Myocyte (in vitro differentiated cells): ENCODE measurements at regions not wholly inside any gene's neighbourhood (a gene's known extent, or its start where the extent isn't known, plus 50 kb on each side); places are given as distances from the start of the nearest gene placed in this dataset.
A peak's percentile ranks its signal among the peaks of the same experiment; 100 is the strongest.

Experiments used
- DNase-seq: peaks from one replicate; pipeline ENCODE4 v3.0.0-alpha.2; 2012; ENCODE audit warnings: low read depth

DNA sequence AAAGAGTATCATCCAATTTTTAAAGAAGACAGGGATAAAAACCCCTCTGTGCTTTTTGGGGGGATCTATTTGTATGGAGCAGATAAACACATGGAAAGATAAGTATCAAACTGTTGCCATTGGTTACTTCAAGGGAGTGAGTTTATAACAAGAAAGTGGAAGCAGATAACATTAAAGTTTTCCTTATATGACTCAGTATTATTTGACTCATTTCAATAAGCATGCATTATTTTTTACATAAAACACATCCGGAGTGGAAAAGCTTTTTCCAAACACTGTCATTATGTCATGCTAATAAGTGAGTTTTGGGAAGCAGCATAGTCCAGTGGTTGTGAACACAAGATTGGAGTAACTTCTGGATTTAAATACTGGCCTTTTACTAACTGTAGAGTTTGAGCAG is 452.2 kb downstream of the LTN1 start:
- DNase-seq = no peak

- DNase-seq = no peak
Measured at GRCh38 chr21:28539623-28539988, 453.1 kb downstream of the LTN1 start.

DNA sequence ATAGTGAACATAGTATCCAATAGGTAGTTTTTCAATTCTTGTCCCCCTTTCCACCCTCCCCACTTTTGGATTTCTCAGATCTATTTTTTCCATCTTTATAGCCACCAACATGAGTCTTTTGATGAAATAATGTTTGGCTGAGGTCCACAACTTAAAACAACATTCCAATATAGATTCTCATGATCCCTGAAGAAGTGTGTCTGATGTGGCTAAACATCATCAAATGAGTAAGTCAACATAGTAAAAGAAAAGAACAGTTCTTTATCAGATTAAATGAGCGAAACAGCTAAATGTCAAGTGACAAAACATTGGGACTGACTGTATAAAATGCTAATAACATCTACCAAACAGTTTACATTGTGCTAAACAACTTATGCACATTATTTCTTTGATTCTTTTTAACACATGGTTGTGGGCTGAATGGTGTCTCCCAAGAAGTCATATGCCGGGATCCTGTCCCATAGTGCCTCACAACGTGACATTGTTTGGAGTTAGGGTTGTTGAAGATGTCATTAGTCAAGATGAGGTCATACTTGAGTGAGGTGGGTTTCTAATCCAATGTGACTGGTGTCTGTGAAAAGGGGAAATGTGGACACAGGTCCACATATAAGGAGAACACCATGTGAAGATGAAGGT is 453.6 kb downstream of the LTN1 start:
- no peak for DNase-seq

- DNase-seq = no peak
Measured at GRCh38 chr21:28537371-28538079, 455.2 kb downstream of the LTN1 start.

- DNase-seq = no peak
Measured at GRCh38 chr21:28532446-28532845, 460.2 kb downstream of the LTN1 start.

DNA sequence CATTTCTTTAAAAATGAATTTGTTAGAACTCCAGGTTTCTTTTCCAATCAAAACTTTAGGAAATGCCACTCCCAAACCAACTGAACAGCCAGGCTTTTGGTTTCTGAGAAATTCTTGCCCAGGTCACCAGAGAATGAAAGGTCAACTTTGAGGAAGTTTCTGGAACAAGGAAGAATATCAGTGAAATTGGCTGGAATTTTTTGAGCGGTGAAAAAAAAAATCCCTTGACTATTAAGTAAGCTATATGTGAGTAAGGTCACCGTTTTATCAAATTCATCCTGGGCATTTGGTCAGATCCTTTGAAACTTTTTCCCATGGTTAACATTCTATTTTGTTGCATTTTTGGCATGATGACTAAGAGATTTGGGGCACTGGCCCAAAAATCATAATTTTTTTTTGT is 469.3 kb downstream of the LTN1 start:
- no peak for DNase-seq

- DNase-seq = peak; percentile 45
Measured at GRCh38 chr21:28522014-28522799, 470.5 kb downstream of the LTN1 start.

DNA sequence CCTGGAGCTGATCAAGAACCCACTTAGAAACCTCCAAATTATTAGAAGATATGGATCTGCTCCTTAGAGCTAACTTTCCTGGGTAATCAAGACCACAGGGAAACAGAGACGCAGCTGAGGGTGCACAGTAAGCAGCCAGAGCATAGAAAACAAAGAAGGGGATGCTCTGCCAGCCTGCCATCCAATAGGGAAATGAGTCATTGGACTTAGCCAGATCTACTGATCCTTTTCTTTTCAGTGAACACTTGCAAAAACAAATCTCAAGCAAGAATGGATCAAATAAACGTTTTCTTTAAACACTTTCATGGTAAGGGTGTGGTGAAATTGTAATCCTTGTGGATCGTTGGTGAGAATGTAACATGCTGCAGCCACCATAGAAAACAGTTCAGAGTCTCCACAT is 474.0 kb downstream of the LTN1 start:
- no peak for DNase-seq

GRCh38 chr21:28516991-28517592 is 475.6 kb downstream of the LTN1 start:
- peak; percentile 76 for DNase-seq

GRCh38 chr21:28516021-28516420 is 476.7 kb downstream of the LTN1 start:
- no peak for DNase-seq

DNA sequence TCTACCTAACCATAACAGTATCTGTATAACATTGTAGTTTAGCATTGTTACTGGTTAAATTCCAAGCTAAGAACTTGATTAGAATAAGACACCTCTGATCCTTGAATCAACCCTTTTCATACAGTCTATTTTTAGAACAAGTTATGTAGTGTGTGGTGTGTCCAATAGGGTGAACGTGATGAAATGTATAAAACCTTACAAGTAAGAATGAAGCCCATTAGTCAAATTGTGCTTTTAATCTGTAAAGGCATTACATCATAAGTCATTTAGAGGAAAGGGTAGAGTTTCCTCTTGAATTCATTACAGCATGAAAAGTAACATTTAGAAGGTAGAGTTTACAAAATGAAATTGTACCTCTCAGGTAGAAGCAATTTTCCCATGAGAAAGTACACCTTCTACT is 479.2 kb downstream of the LTN1 start:
- DNase-seq = no peak

- no peak for DNase-seq
Measured at GRCh38 chr21:28509031-28509430, 483.6 kb downstream of the LTN1 start.

- no peak for DNase-seq
Measured at GRCh38 chr21:28508126-28508525, 484.6 kb downstream of the LTN1 start.

DNA sequence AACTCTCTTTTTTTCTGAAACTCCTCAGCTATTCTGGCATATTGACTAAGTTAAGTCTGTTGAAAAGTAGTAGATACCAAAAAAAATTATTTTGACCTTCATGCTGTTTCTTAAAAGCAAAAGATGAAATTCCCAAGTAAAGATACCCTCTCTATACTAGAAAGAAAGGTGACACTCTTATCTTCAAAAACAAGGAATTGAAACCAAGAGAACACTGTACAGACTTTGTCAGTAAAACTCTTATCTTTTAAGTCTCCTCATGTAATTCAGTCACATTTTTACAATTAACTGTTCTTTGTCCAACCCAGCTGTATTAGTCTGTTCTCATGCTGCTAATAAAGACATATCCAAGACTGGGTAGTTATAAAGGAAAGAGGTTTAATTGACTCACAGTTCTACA is 496.2 kb downstream of the LTN1 start:
- no peak for DNase-seq

- no peak for DNase-seq
Measured at GRCh38 chr21:28492127-28492526, 500.6 kb downstream of the LTN1 start.

DNA sequence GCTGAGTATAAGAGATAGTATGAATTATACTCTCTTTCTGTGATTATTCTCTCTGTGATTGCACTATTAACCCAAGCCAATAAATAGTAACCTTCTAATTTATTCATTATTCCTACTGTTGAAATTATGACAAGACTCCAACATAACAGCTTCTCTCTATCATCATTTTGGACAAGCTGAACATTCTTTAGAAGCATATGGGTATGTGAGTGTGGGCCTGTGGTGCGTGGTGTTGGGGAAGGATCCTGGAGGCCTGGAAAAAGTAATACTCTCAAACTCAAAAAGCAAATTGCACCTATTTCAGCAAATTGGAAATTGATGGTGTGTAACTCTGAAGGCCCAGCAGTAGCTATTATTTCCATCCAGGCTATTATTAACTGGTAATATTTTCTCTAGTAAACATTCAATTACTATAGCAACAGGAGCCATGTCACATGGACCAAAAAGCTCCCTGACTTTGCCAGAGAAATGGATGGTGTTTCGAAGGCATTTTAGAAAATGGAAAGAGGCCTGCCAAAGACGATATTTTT is 502.8 kb downstream of the LTN1 start:
- DNase-seq = no peak

GRCh38 chr21:28489162-28489561 is 503.5 kb downstream of the LTN1 start:
- no peak for DNase-seq

DNA sequence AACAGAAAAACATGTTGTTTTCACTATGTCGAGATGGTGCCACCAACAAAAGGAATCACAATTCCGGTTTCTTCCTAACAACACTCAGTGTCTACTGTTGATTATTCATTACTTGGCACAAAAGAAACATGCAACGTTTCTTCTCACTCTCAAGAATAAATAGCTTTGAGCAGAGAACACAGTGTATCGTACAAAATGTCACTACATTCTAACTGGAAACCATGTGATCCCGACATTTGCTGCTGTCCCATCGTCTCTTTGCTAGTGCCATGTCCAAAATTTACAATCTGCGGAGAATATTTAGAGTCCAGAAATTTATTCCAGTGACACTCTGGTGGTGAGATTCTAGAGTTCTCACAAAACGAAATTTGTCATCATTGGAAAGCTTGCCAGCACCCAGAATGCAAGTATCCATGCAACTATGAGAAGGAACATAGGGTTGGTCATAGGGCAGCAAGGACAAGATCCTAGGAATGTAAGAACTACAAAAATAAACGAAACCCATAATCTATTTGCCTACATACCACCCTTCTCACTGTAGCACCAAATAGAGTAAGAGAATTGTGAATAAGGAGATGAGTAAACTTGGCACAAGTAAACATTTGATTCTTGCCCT is 505.1 kb downstream of the LTN1 start:
- DNase-seq = no peak

DNA sequence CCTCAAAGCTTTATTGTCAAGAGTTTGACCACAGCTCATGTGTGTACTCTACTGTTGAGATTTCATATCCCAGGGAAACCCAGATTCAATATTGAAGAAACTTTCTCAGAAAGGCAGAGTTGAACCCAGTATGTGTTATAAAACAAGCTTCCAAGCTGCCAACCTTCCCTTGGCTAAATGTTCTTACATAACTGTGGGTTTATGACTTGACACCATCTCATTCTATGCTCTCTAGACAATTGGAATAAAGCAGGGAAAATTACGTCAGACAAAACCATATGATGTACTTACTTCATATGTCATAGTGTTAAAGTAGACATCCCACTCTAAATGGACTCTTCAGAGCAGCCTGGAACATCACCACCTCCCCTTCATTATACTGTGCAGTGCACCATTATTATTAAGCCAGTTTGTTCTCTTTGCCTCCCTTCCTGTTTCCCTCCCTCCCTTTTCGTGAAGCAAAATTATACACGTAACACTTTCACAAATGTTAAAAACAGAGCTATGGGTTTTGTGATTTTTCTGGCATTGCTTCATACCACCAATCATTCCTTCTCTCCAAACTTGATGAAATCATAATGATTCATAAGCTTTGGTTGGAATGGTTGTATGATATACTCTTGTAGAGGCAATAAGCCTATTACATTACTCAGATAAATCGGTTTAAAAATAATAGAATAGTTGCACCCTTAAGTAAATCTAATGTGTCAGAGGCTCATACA is 507.2 kb downstream of the LTN1 start:
- peak; percentile 29 for DNase-seq

DNA sequence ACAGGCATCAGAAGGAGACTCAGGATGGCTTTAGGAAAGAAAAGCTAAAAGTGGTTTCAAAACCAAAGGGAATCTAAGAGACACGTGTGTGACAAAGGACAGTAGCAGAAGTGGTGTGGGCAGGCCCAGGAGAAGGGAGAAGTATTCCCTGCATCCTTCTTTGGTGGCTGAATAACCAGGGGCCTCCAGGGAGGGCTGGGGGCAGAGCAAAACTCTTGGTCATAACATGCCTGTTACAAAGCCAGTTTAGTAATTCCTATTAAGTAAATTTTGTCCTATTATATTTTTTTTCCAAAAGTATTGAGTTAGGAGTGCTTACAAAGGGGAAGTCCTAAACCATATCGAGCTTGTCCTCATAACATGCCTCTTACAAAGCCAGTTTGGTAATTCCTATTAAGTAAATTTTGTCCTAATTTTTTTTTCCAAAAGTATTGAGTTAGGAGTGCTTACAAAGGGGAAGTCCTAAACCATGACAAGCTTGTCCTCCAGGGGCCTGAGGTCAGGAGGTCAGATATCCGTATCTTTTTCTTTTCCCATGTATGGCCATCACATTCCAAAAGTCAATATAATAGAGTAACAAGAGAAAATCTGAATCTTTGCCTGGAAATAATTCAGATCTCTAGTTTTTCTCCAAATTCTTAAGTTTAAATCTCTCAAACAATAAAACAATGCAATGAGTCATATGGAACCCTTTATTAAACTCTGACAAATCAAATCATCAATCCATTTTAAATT is 509.2 kb downstream of the LTN1 start:
- DNase-seq = no peak
